ENCODE measurements at regions not wholly inside any gene's neighbourhood (a gene's known extent, or its start where the extent isn't known, plus 50 kb on each side); places are given as distances from the start of the nearest gene placed in this dataset.

DNA sequence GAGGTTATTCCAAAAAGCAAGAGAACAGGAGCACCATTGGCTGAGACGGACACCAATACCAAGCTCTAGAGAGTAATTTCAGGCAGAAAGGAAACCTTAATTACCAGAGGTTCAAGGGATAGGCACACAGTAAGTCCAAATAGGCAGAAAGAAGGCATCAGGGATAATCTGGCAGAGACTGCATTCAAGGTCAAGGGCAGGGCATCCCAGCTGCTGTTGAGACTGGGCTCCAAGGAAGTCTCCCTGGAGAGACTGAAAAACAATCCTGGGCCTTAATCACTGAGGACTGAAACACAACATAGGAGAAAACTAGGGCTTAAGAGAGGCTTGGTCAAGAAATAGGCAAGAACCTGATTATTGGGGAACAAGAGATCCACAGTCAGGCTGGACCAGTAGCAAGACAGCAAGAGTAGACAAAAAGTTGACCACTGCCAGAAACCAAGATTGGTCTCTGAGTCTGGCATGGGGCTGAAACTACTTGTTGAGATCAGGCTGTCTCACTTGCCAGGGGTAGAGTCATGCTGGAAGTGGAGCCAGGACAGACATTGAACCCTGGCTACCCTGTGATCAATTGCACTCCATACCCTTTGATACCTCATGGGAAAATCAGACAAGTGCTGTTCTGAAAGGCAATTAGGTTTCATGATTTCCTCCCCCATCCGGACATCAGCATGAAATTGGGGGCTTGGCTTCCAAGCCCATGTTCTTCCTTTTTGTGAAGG, 193.2 kb upstream of the TNP1 start:
- Histone ChIP-seq H4K20me1 (ENCODE audit: insufficient read depth) (no peaks in the 10 kb centered on the region), H3K9me2 (no peaks in the 10 kb centered on the region), H3K9ac (no peak overlapping the region), H3K4me2 (no peak overlapping the region), H3K27ac (ENCODE audit: low read depth in 2 of 2, low read length in 1 of 2) (no peak overlapping the region), H3K4me3 (ENCODE audit: low read depth in 2 of 2, low read length in 1 of 2) (no peak overlapping the region), H3K27me3 (ENCODE audit: insufficient read depth) (no peaks in the 10 kb centered on the region), H3K9me3 (no peaks in the 10 kb centered on the region), H2AFZ (ENCODE audit: low read depth) (no peak overlapping the region), H3K36me3 (replicated peaks in 1 of 2; ENCODE audit: control insufficient read depth in 1 of 2, insufficient read depth in 2 of 2, low read length in 1 of 2) (no peaks in the 10 kb centered on the region), H3K79me2 (ENCODE audit: insufficient read depth) (no peaks in the 10 kb centered on the region), H3F3A (replicated peaks; ENCODE audit: insufficient read depth) (no peaks in the 10 kb centered on the region), H3K4me1 (ENCODE audit: control insufficient read depth in 1 of 2, insufficient read depth in 2 of 2, low read depth in 1 of 2, low read length in 1 of 2) (peaks cover 0 to 2% of the 10 kb centered on the region in 2 experiments; a peak in 1 of 4 replicates)
- no peak for DNase-seq
- CTCF ChIA-PET = no interaction called here
- WGBS (ENCODE audit: low lambda C conversion rate) = 98% methylated on average over 2 of the region's 2 CpGs
- POLR2A ChIA-PET = no interaction called here
- no peak for TF ChIP-seq FOXJ3 (CRISPR knock-in tag; IDR thresholded peaks at IDR 0.05)
- TF ChIP-seq GATA2 (CRISPR knock-in tag; IDR thresholded peaks at IDR 0.05) = no peak
- TF ChIP-seq RAD21 (IDR thresholded peaks at IDR 0.05; ENCODE audit: low read length) = no peak
- TF ChIP-seq, protein P1, sequence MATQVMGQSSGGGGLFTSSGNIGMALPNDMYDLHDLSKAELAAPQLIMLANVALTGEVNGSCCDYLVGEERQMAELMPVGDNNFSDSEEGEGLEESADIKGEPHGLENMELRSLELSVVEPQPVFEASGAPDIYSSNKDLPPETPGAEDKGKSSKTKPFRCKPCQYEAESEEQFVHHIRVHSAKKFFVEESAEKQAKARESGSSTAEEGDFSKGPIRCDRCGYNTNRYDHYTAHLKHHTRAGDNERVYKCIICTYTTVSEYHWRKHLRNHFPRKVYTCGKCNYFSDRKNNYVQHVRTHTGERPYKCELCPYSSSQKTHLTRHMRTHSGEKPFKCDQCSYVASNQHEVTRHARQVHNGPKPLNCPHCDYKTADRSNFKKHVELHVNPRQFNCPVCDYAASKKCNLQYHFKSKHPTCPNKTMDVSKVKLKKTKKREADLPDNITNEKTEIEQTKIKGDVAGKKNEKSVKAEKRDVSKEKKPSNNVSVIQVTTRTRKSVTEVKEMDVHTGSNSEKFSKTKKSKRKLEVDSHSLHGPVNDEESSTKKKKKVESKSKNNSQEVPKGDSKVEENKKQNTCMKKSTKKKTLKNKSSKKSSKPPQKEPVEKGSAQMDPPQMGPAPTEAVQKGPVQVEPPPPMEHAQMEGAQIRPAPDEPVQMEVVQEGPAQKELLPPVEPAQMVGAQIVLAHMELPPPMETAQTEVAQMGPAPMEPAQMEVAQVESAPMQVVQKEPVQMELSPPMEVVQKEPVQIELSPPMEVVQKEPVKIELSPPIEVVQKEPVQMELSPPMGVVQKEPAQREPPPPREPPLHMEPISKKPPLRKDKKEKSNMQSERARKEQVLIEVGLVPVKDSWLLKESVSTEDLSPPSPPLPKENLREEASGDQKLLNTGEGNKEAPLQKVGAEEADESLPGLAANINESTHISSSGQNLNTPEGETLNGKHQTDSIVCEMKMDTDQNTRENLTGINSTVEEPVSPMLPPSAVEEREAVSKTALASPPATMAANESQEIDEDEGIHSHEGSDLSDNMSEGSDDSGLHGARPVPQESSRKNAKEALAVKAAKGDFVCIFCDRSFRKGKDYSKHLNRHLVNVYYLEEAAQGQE (IDR thresholded peaks at IDR 0.05; ENCODE audit: low read depth, low read length) = no peak
- TF ChIP-seq TCF12 (IDR thresholded peaks at IDR 0.05) = no peak
- no peak for TF ChIP-seq SMC3 (IDR thresholded peaks at IDR 0.05; ENCODE audit: low read depth, low read length)
- no peak for TF ChIP-seq GABPA (IDR thresholded peaks at IDR 0.05; ENCODE audit: low read depth)
- TF ChIP-seq SIN3A (IDR thresholded peaks at IDR 0.05; ENCODE audit: borderline replicate concordance, low read depth, low read length) = no peak
- TF ChIP-seq TEAD4 (IDR thresholded peaks at IDR 0.05; ENCODE audit: borderline replicate concordance, insufficient read depth) = no peak
- TF ChIP-seq, protein P2, sequence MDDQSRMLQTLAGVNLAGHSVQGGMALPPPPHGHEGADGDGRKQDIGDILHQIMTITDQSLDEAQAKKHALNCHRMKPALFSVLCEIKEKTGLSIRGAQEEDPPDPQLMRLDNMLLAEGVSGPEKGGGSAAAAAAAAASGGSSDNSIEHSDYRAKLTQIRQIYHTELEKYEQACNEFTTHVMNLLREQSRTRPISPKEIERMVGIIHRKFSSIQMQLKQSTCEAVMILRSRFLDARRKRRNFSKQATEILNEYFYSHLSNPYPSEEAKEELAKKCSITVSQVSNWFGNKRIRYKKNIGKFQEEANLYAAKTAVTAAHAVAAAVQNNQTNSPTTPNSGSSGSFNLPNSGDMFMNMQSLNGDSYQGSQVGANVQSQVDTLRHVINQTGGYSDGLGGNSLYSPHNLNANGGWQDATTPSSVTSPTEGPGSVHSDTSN (IDR thresholded peaks at IDR 0.05) = no peak

DNA sequence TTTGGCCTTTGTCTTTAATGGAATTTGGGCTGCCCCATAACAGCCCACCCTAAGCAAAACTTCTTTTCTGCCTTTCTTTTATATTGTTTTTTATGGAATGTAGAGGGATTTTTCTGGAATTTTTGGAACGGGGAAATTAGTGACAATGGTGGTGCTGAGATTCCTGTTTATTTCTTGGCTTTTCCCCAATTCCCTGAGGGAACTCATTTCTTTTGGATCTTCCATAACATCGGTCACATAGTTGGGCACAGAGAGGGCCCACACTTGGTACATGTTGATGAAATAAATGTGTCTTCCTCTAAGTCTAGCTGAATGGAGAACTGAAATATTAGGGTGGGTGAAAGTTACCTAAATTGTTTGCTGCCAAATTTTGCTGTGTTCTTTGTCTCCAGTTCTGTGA, 191.6 kb upstream of the TNP1 start:
- no peaks in the 10 kb centered on the region for H3K79me2 ChIP-seq (ENCODE audit: insufficient read depth)
- H3K27me3 ChIP-seq (ENCODE audit: insufficient read depth) = no peaks in the 10 kb centered on the region
- no peaks in the 10 kb centered on the region for H4K20me1 ChIP-seq (ENCODE audit: insufficient read depth)
- H3K9me3 ChIP-seq = no peaks in the 10 kb centered on the region
- H3K9ac ChIP-seq = no peak overlapping the region
- TF ChIP-seq TEAD4 (IDR thresholded peaks at IDR 0.05; ENCODE audit: borderline replicate concordance, insufficient read depth) (no peak), MEF2A (IDR thresholded peaks at IDR 0.05; ENCODE audit: borderline replicate concordance, low read depth) (no peak), GABPA (IDR thresholded peaks at IDR 0.05; ENCODE audit: low read depth) (no peak), FOXM1 (IDR thresholded peaks at IDR 0.05; ENCODE audit: low read depth) (no peak), FOSL2 (IDR thresholded peaks at IDR 0.05; ENCODE audit: borderline replicate concordance, low read depth) (no peak), RFX5 (IDR thresholded peaks at IDR 0.05; ENCODE audit: low read length) (no peak), TAF1 (IDR thresholded peaks at IDR 0.05; ENCODE audit: borderline replicate concordance, low read depth, low read length) (no peak), RCOR1 (IDR thresholded peaks at IDR 0.05; ENCODE audit: low read length) (no peak)
- TF ChIP-seq, protein P3, sequence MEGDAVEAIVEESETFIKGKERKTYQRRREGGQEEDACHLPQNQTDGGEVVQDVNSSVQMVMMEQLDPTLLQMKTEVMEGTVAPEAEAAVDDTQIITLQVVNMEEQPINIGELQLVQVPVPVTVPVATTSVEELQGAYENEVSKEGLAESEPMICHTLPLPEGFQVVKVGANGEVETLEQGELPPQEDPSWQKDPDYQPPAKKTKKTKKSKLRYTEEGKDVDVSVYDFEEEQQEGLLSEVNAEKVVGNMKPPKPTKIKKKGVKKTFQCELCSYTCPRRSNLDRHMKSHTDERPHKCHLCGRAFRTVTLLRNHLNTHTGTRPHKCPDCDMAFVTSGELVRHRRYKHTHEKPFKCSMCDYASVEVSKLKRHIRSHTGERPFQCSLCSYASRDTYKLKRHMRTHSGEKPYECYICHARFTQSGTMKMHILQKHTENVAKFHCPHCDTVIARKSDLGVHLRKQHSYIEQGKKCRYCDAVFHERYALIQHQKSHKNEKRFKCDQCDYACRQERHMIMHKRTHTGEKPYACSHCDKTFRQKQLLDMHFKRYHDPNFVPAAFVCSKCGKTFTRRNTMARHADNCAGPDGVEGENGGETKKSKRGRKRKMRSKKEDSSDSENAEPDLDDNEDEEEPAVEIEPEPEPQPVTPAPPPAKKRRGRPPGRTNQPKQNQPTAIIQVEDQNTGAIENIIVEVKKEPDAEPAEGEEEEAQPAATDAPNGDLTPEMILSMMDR (IDR thresholded peaks at IDR 0.05) = no peak
- TF ChIP-seq, protein P4, sequence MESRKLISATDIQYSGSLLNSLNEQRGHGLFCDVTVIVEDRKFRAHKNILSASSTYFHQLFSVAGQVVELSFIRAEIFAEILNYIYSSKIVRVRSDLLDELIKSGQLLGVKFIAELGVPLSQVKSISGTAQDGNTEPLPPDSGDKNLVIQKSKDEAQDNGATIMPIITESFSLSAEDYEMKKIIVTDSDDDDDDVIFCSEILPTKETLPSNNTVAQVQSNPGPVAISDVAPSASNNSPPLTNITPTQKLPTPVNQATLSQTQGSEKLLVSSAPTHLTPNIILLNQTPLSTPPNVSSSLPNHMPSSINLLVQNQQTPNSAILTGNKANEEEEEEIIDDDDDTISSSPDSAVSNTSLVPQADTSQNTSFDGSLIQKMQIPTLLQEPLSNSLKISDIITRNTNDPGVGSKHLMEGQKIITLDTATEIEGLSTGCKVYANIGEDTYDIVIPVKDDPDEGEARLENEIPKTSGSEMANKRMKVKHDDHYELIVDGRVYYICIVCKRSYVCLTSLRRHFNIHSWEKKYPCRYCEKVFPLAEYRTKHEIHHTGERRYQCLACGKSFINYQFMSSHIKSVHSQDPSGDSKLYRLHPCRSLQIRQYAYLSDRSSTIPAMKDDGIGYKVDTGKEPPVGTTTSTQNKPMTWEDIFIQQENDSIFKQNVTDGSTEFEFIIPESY (IDR thresholded peaks at IDR 0.05; ENCODE audit: borderline replicate concordance, low read depth) = no peak
- no peak overlapping the region for H3K4me3 ChIP-seq (ENCODE audit: low read depth in 2 of 2, low read length in 1 of 2)
- H3K4me1 ChIP-seq (ENCODE audit: control insufficient read depth in 1 of 2, insufficient read depth in 2 of 2, low read depth in 1 of 2, low read length in 1 of 2) = peaks cover 0 to 2% of the 10 kb centered on the region in 2 experiments; a peak in 1 of 4 replicates
- no peak overlapping the region for H3K4me2 ChIP-seq
- ChIA-PET CTCF (interaction anchor here (1.1 kb wide), 1 partner anchor 36 kb away, joined by 3 read pairs; no protein-coding TSS in a partner anchor), POLR2A (no interaction called here)
- no peak overlapping the region for H3K27ac ChIP-seq (ENCODE audit: low read depth in 2 of 2, low read length in 1 of 2)
- no peaks in the 10 kb centered on the region for H3K36me3 ChIP-seq (replicated peaks in 1 of 2; ENCODE audit: control insufficient read depth in 1 of 2, insufficient read depth in 2 of 2, low read length in 1 of 2)
- DNase-seq = no peak
- no peaks in the 10 kb centered on the region for H3F3A ChIP-seq (replicated peaks; ENCODE audit: insufficient read depth)
- WGBS (ENCODE audit: low lambda C conversion rate) = 83% methylated on average over 2 of the region's 2 CpGs
- no peak overlapping the region for H2AFZ ChIP-seq (ENCODE audit: low read depth)
- H3K9me2 ChIP-seq = no peaks in the 10 kb centered on the region
